Thyroid gland (tissue), 4 donors: ENCODE measurements at regions not wholly inside any gene's neighbourhood (a gene's known extent, or its start where the extent isn't known, plus 50 kb on each side); places are given as distances from the start of the nearest gene placed in this dataset.

Source experiments
- DNase-seq, 2 donors: peaks; one replicate each; pipeline ENCODE4 v3.0.0-alpha.2; 2019
- H3K27ac ChIP-seq, 3 donors: fragments of 200-600 bp; sonication (generic); 1 replicate in 2 of 3; 2 replicates in 1 of 3; pipeline ENCODE4 v1.5.1; 2016 to 2019; ENCODE audit warnings: mild to moderate bottlenecking in 1 of 3, moderate library complexity in 1 of 3
- H3K27me3 ChIP-seq: fragments of 200-600 bp; sonication (generic); one replicate; pipeline ENCODE4 v1.5.1; 2019
- H3K36me3 ChIP-seq, 2 donors: fragments of 200-600 bp; sonication (generic); one replicate each; pipeline ENCODE4 v1.5.1; 2016 to 2019
- H3K4me1 ChIP-seq, 2 donors: fragments of 200-600 bp; sonication (generic); one replicate each; pipeline ENCODE4 v1.5.1; 2017 to 2019
- H3K4me3 ChIP-seq, 3 donors: fragments of 200-600 bp; sonication (generic); replicated peaks in 1 of 3; 1 replicate in 2 of 3; 2 replicates in 1 of 3; pipeline ENCODE4 v1.5.1; 2016; ENCODE audit warnings: mild to moderate bottlenecking in 1 of 3
- H3K9me3 ChIP-seq: fragments of 200-600 bp; sonication (generic); one replicate; pipeline ENCODE4 v1.5.1; 2017
- POLR2A ChIP-seq, 2 donors: fragments of 450-650 bp; IDR thresholded peaks; one replicate each; pipeline ENCODE4 v1.6.1; 2017; ENCODE audit warnings: antibody characterized with exemption in 2 of 2, mild to moderate bottlenecking in 2 of 2, moderate library complexity in 1 of 2
- WGBS, 2 donors: methylation state at CpG; one replicate each; pipeline ENCODE4 v1.1.5; 2017; 5-methylcytosine and 5-hydroxymethylcytosine counted together
- intact Hi-C: fragments of 100-400 bp; cut with DNase I; formaldehyde crosslinking; loops from one replicate; pipeline ENCODE4 v1.15.1; 2023
- TF ChIP-seq, protein P1 (sequence below), 6 experiments: fragments of 200-600 bp in 3 of 6; fragments of 450-650 bp in 3 of 6; sonication (generic) in 3 of 6; IDR thresholded peaks; one replicate each; pipeline ENCODE4 v1.5.1; 2016 to 2019; ENCODE audit warnings: antibody characterized with exemption in 6 of 6, mild to moderate bottlenecking in 2 of 6, inconsistent platforms in 1 of 6, moderate library complexity in 1 of 6

GRCh38 chr6:169894377-169894960, 143.0 kb downstream of the ERMARD start:
- no peaks in the 10 kb centered on the region for H3K36me3 ChIP-seq
- no peaks in the 10 kb centered on the region for H3K9me3 ChIP-seq
- intact Hi-C loops = no loop called here
- no peak for TF ChIP-seq POLR2A (IDR thresholded peaks at IDR 0.05)
- TF ChIP-seq, protein P1, sequence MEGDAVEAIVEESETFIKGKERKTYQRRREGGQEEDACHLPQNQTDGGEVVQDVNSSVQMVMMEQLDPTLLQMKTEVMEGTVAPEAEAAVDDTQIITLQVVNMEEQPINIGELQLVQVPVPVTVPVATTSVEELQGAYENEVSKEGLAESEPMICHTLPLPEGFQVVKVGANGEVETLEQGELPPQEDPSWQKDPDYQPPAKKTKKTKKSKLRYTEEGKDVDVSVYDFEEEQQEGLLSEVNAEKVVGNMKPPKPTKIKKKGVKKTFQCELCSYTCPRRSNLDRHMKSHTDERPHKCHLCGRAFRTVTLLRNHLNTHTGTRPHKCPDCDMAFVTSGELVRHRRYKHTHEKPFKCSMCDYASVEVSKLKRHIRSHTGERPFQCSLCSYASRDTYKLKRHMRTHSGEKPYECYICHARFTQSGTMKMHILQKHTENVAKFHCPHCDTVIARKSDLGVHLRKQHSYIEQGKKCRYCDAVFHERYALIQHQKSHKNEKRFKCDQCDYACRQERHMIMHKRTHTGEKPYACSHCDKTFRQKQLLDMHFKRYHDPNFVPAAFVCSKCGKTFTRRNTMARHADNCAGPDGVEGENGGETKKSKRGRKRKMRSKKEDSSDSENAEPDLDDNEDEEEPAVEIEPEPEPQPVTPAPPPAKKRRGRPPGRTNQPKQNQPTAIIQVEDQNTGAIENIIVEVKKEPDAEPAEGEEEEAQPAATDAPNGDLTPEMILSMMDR (IDR thresholded peaks at IDR 0.05) = no peak
- WGBS, 2 donors = 77 to 83% methylated on average over 19 of the region's 21 CpGs
- no peak for DNase-seq
- no peaks in the 10 kb centered on the region for H3K27me3 ChIP-seq
- no peaks in the 10 kb centered on the region for H3K4me1 ChIP-seq
- no peak overlapping the region for H3K27ac ChIP-seq
- H3K4me3 ChIP-seq = no peak overlapping the region

- 76 to 83% methylated on average over 4 to 8 of the region's 8 CpGs for WGBS, 2 donors
- Histone ChIP-seq H3K36me3 (no peaks in the 10 kb centered on the region), H3K27me3 (no peaks in the 10 kb centered on the region), H3K27ac (no peak overlapping the region), H3K4me3 (no peak overlapping the region), H3K9me3 (no peaks in the 10 kb centered on the region), H3K4me1 (no peaks in the 10 kb centered on the region)
- intact Hi-C loops = no loop called here
- no peak for DNase-seq
- TF ChIP-seq, protein P1 (IDR thresholded peaks at IDR 0.05) = no peak
- TF ChIP-seq POLR2A (IDR thresholded peaks at IDR 0.05) = no peak
Measured at GRCh38 chr6:169893624-169894023, 142.2 kb downstream of the ERMARD start.

DNA sequence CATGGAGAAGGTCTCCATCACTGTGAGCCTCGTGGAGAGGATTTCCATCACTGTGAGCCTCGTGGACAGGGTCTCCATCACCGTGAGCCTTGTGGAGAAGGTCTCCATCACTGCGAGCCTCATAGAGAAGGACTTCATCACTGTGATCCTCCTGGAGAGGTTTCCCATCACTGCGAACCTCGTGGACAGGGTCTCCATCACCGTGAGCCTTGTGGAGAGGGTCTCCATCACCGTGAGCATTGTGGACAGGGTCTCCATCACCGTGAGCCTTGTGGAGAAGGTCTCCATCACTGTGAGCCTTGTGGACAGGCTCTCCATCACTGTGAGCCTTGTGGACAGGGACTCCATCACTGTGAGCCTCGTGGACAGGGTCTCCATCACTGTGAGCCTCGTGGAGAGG, 140.4 kb downstream of the ERMARD start:
- Histone ChIP-seq H3K27me3 (no peaks in the 10 kb centered on the region), H3K4me3 (no peak overlapping the region), H3K27ac (no peak overlapping the region), H3K4me1 (no peaks in the 10 kb centered on the region), H3K36me3 (no peaks in the 10 kb centered on the region), H3K9me3 (no peaks in the 10 kb centered on the region)
- intact Hi-C loops = no loop called here
- TF ChIP-seq, protein P1 (IDR thresholded peaks at IDR 0.05) = no peak
- TF ChIP-seq POLR2A (IDR thresholded peaks at IDR 0.05) = no peak
- no peak for DNase-seq
- 60 to 74% methylated on average over 9 to 11 of the region's 11 CpGs for WGBS, 2 donors

DNA sequence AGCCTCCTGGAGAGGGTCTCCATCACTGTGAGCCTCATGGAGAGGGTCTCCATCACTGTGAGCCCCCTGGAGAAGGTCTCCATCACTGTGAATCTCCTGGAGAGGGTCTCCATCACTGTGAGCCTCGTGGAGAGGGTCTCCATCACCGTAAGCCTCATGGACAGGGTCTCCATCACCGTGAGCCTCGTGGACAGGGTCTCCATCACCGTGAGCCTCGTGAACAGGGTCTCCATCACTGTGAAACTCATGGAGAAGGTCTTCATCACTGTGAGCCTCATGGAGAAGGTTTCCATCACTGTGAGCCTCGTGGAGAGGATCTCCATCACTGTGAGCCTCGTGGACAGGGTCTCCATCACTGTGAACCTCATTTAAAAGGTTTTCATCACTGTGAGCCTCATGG, 140.0 kb downstream of the ERMARD start:
- Histone ChIP-seq H3K27me3 (no peaks in the 10 kb centered on the region), H3K4me3 (no peak overlapping the region), H3K27ac (no peak overlapping the region), H3K4me1 (no peaks in the 10 kb centered on the region), H3K36me3 (no peaks in the 10 kb centered on the region), H3K9me3 (no peaks in the 10 kb centered on the region)
- TF ChIP-seq, protein P1 (IDR thresholded peaks at IDR 0.05) = no peak
- no peak for TF ChIP-seq POLR2A (IDR thresholded peaks at IDR 0.05)
- WGBS, 2 donors = 60 to 76% methylated on average over 8 of the region's 8 CpGs
- no peak for DNase-seq
- intact Hi-C loops = no loop called here

GRCh38 chr6:169890901-169891300, 139.5 kb downstream of the ERMARD start:
- intact Hi-C loops = no loop called here
- no peaks in the 10 kb centered on the region for H3K9me3 ChIP-seq
- H3K4me1 ChIP-seq = no peaks in the 10 kb centered on the region
- H3K27me3 ChIP-seq = no peaks in the 10 kb centered on the region
- no peak overlapping the region for H3K4me3 ChIP-seq
- 79 to 82% methylated on average over 7 of the region's 7 CpGs for WGBS, 2 donors
- no peak overlapping the region for H3K27ac ChIP-seq
- no peak for DNase-seq
- TF ChIP-seq, protein P1 (IDR thresholded peaks at IDR 0.05) = no peak
- TF ChIP-seq POLR2A (IDR thresholded peaks at IDR 0.05) = no peak
- no peaks in the 10 kb centered on the region for H3K36me3 ChIP-seq
